Stimulated activated CD4-positive, alpha-beta T cell treated with anti-CD3 and anti-CD28 coated beads, Interleukin-4, amount 100 ng/mL, for 4 hours (primary cell): ENCODE measurements at regions not wholly inside any gene's neighbourhood (a gene's known extent, or its start where the extent isn't known, plus 50 kb on each side); places are given as distances from the start of the nearest gene placed in this dataset.
"Not testable (repeated sequence)": the region's sequence is repeated elsewhere in the genome, so short reads cannot be mapped to it uniquely, and the experiment has no call there.

ENCODE experiments used
- DNase-seq, 2 experiments: peaks; one replicate each; pipeline ENCODE4 v3.0.0-alpha.2; 2020

DNA sequence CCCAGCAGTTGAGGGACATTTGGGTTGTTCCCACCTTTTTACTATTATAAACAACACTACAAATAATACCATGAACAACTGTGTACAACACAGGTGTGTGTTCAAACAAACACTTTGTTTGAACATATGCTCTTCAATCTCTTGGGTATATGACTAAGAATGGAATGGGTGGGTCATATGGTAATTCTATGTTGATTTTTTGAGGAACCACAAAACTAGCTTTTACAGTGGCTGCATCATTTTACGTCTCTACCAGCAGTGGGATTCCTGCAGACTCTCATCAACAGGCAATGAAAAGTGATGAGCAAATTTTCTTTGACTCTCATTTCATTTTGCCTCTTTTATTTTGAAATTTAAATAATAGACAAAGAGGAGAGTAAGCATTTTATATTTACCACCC lies 116.9 kb upstream of the KLF14 start:
- no peak for DNase-seq

DNA sequence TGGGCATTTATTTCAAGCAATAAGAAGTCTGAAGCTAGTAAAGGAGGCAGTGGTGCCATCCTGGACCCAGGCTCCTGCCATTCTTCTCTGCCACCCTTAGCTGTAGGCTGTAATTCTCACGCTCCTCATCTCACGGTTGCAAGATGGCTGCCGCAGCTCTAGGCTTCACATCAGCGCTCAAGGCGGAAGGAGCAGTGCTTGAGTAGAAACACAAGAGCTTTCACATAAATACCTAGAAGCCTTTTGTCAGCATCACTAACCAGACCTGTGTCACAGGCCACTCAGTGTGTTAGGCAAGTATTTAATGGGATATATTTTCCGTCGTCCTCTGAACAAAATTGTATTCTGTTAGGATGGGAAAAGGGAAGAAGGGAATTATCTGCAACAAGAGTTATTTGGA lies 118.9 kb upstream of the KLF14 start:
- DNase-seq, result no peak

GRCh38 chr7:130853503-130854279 lies 119.7 kb upstream of the KLF14 start:
- no peak for DNase-seq

GRCh38 chr7:130854481-130854880 lies 120.5 kb upstream of the KLF14 start:
- no peak for DNase-seq

DNA sequence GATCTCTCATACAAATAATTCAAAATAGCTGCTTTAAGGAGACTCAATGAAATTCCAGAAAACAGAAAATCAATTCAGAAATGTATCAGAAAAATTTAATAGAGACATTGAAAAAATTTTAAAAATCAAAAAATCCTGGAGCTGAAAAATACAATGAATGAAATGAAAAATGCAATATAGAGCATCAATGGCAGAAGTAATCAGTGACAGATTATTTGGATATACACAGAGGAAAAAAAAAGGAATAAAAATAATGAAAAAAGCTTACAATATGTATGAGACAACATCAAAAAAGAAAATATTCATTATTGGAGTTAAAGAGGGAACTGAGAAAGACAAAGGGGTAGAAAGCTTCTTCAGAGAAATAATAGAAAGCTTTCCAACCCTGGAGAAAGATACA lies 122.9 kb upstream of the KLF14 start:
- no peak for DNase-seq

DNA sequence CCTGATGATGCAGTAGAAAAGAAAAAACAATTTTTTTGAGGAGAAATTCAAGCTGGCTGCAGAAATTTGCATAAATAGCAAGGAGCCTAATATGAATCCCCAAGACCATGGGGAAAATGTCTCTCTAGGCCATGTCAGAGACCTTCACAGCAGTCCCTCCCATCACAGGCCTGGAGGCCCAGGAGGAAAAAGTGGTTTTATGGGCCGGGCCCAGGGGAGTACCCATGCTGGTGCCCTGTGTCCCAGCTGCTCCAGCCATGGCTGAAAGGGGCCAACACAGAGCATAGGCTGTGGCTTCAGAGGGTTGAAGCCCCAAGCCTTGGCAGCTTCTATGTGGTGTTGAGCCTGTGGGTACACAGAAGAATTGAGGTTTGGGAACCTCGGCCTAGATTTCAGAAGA lies 126.8 kb upstream of the KLF14 start:
- DNase-seq, result not testable (repeated sequence)

- no peak for DNase-seq
Observed at GRCh38 chr7:130865408-130866236, 131.6 kb upstream of the KLF14 start.

DNA sequence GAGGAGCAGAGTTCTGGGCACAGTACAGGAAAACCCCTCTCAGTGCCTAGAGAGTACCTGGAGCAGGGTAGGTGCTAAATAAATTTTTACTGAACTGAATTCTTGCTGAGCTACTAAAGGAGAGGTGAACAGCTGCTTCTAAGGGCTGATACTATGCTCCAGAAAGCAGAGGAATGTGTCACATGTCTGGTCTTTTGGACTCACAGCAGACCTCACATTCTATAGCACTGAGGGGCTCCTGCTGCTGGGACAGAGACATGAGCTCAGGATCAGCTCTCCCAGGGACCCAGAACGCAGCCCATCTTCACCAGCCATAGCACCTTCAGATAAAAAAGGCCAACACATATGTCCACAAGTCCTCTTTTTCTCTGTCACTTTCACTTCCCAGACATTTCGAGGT lies 133.0 kb upstream of the KLF14 start:
- no peak for DNase-seq

GRCh38 chr7:130867581-130868136 lies 133.7 kb upstream of the KLF14 start:
- no peak for DNase-seq

GRCh38 chr7:130868139-130868538 lies 134.1 kb upstream of the KLF14 start:
- DNase-seq, result no peak

- no peak for DNase-seq
Observed at GRCh38 chr7:130869918-130870317, 135.9 kb upstream of the KLF14 start.

GRCh38 chr7:130872341-130872740 lies 138.3 kb upstream of the KLF14 start:
- no peak for DNase-seq

- no peak for DNase-seq
Observed at GRCh38 chr7:130872756-130873448, 138.9 kb upstream of the KLF14 start.

DNA sequence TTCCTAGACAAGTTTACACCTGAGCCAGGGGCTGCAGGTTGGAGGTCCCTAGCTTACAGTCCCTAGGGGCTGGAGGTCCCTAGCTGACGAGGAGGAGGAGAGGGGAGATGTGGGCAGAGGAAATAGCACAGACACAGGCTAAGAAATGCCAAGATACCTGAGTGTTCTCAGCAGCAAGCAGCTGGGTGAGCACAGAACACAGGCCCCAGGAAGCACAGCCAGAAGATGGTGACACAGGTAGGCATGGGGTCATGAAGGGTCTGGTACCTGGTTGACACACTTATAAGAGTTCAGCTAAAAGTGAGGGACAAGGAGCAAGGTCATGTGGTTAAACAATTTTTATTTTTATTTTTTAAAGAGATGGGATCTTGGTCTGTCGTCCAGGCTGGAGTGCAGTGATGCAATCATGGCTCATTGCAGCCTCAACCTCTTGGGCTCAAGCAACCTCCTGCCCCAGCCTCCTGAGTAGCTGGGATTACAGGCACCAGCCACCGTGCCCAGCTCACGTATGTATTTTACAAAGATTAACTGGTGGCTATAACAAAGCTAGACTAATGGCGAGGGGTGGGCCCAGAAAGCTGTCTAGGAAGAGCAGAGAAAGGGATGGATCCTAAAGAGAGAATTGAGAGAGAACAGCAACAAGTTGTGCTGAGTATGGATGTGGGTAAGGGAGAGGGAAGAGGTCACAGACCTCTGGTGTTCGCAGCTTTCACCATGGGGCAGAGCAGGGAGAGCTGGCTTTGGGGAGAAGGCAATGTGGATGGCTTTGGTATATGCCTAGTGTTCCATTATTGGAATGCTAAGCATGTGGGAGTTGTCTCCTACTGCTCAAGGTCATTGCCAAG lies 140.3 kb upstream of the KLF14 start:
- no peak for DNase-seq

DNA sequence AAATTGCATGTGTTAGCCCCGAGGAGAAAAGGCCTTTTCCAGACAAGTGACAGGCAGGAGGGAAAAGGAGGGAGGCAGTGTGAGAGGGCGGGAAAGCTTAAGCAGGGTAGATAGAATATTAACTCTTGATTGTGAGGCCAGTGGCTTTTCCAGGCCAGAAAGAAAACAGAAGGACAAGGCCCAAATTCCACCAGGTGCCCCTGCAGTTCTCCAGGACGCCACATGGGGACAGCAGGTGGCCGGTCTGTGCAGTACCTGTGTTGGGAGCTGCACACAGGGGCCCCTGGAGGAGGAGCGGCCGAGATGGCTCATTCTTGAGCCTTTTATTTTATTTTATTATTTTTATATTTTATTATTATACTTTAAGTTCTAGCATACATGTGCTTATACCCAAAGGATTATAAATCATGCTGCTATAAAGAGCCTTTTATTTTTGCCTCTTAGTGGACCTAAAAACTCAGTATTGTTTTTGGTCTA lies 141.3 kb upstream of the KLF14 start:
- DNase-seq, result no peak

DNA sequence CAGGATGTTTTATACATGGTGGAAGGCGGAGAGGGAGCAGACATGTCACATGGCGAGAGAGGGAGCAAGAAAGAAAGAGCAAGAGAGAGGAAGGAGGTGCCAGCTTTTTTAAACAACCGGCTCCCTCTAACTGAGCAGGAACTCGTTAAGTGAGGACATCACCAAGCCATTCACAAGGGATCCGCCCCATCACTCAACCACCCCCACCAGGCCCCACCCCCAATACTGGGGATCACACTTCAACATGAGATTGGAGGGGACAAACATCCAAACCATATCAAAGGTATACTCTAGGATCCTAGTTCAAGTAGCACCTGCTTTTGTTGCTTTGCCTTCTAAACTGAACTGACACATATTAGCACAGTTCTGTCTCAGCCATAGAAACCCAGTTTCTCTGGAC lies 141.9 kb upstream of the KLF14 start:
- no peak for DNase-seq

- DNase-seq, result no peak
Observed at GRCh38 chr7:130877236-130877990, 143.4 kb upstream of the KLF14 start.

DNA sequence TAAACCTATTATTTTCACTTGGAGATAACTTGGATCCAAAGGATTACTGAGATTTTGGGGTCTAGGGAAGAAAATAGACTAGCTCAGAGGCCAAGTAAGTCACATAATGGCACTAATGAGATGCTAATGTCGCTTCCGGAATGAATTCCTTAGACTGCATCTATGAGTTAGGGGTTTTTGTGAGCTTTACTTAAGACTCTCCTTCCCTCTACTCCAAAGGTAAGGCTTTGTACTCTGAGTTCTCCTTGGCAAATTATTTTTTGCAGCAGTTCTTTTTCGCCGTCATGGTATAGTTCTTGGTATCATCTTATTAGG lies 143.9 kb upstream of the KLF14 start:
- no peak for DNase-seq

GRCh38 chr7:130878785-130879184 lies 144.8 kb upstream of the KLF14 start:
- DNase-seq, result no peak

DNA sequence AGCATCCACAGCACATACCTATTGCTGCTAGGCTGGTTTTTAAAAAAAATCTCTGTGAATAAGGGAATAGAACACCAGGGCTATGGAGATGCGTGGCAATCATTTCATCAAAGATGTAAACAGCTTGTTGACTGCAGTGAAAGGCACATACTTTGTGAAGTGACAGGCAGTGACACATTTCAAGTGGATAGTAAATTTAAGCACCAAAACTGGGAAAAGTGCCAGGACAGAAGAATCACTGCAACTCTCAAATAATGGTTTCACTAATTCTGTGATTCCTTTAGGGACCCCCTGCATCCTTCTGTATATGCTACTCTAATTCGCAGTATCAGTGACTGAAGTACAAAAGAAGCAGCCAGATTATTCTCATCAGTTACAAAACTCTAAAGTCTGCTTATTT lies 145.2 kb upstream of the KLF14 start:
- no peak for DNase-seq

DNA sequence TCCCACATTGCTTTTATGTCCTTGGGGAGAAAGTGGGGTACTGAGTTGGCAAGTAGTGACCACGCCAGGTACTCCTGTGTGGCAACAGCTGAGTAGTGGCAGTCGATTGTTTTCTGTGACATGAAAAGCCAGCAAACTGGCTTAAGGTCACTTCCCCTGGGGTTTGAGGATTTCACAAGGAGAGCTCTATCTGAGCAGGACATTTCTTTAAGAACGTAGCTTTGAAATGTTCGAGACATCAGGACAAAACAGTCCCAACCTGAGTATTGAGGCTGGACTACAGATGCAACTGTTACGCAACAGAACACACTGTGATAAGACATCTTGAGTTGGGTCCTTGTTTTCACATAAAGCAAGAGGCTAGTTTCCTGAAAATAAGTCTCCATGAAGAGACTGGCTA lies 146.7 kb upstream of the KLF14 start:
- DNase-seq, result no peak
